Fibroblast of lung (primary cell): ENCODE measurements at regions not wholly inside any gene's neighbourhood (a gene's known extent, or its start where the extent isn't known, plus 50 kb on each side); places are given as distances from the start of the nearest gene placed in this dataset.

Experiments used
- DNase-seq, 2 donors: peaks; one replicate each; pipeline versions ENCODE4 v3.0.0 to v3.0.0-alpha.2; 2010; ENCODE audit warnings: low read depth in 2 of 2
- H2AFZ ChIP-seq: 2 replicates; pipeline ENCODE4 v1.5.1; 2012; ENCODE audit warnings: low read length, control low read depth, inconsistent platforms
- H3K27ac ChIP-seq: 2 replicates; pipeline ENCODE4 v1.5.1; 2011; ENCODE audit warnings: low read length, control low read depth; ENCODE audit not compliant: insufficient read depth
- H3K27me3 ChIP-seq: 2 replicates; pipeline ENCODE4 v1.5.1; 2011; ENCODE audit warnings: mild to moderate bottlenecking, low read length; ENCODE audit not compliant: control insufficient read depth, insufficient read depth
- H3K36me3 ChIP-seq: 2 replicates; pipeline ENCODE4 v1.5.1; 2011; ENCODE audit warnings: low read length; ENCODE audit not compliant: control insufficient read depth, insufficient read depth
- H3K4me1 ChIP-seq: 2 replicates; pipeline ENCODE4 v1.5.1; 2011; ENCODE audit warnings: low read length; ENCODE audit not compliant: control insufficient read depth, insufficient read depth; ENCODE audit errors: extremely low read depth
- H3K4me2 ChIP-seq: 2 replicates; pipeline ENCODE4 v1.5.1; 2011; ENCODE audit warnings: low read length, control low read depth; ENCODE audit not compliant: insufficient read depth; ENCODE audit errors: extremely low read depth
- H3K4me3 ChIP-seq, 4 experiments: fragments of 200-600 bp in 1 of 4; sonication (generic) in 1 of 4; replicated peaks in 1 of 4; 2 replicates each; pipeline ENCODE4 v1.5.1; 2011 to 2016; ENCODE audit warnings: low read length in 4 of 4, low read depth in 3 of 4, mild to moderate bottlenecking in 3 of 4, control low read depth in 2 of 4, inconsistent platforms in 1 of 4, mixed read lengths in 1 of 4; ENCODE audit not compliant: insufficient read depth in 1 of 4; ENCODE audit errors: control extremely low read depth in 1 of 4
- H3K79me2 ChIP-seq: 2 replicates; pipeline ENCODE4 v1.5.1; 2012; ENCODE audit warnings: mild to moderate bottlenecking, low read length, inconsistent platforms; ENCODE audit not compliant: control insufficient read depth, insufficient read depth
- H3K9ac ChIP-seq: 2 replicates; pipeline ENCODE4 v1.5.1; 2011; ENCODE audit warnings: mild to moderate bottlenecking, low read length, control low read depth; ENCODE audit not compliant: insufficient read depth
- H3K9me3 ChIP-seq: 2 replicates; pipeline ENCODE4 v1.5.1; 2012; ENCODE audit warnings: low read depth, low read length; ENCODE audit not compliant: control insufficient read depth, insufficient read depth
- H4K20me1 ChIP-seq: 2 replicates; pipeline ENCODE4 v1.5.1; 2011; ENCODE audit warnings: low read length; ENCODE audit not compliant: control insufficient read depth, insufficient read depth; ENCODE audit errors: extremely low read depth
- CTCF ChIP-seq, 2 donors: IDR thresholded peaks in 1 of 2; conservative IDR thresholded peaks in 1 of 2; 1 replicate in 1 of 2; 2 replicates in 1 of 2; pipeline ENCODE4 v1.5.1; 2011 to 2012; ENCODE audit warnings: low read length in 2 of 2, control low read depth in 1 of 2, inconsistent platforms in 1 of 2, low read depth in 1 of 2, mild to moderate bottlenecking in 1 of 2
- EZH2 ChIP-seq: IDR thresholded peaks from 2 replicates; pipeline ENCODE4 v1.5.1; 2012; ENCODE audit warnings: low read length, control low read depth, mild to moderate bottlenecking; ENCODE audit errors: missing control alignments

- DNase-seq = no peak
- H3K4me1 ChIP-seq = no peaks in the 10 kb centered on the region
- no peak overlapping the region for H3K4me2 ChIP-seq
- no peak for TF ChIP-seq EZH2
- TF ChIP-seq CTCF (conservative IDR thresholded peaks at IDR 0.05 in 1 of 2, IDR thresholded peaks at IDR 0.05 in 1 of 2; ENCODE audit: low read depth in 1 of 2, low read length in 2 of 2) = no peak
- no peak overlapping the region for H2AFZ ChIP-seq
- H3K36me3 ChIP-seq = no peaks in the 10 kb centered on the region
- H3K27me3 ChIP-seq = no peaks in the 10 kb centered on the region
- H3K79me2 ChIP-seq = no peaks in the 10 kb centered on the region
- H3K9me3 ChIP-seq = no peaks in the 10 kb centered on the region
- H3K27ac ChIP-seq = no peak overlapping the region
- no peaks in the 10 kb centered on the region for H4K20me1 ChIP-seq
- H3K9ac ChIP-seq = no peak overlapping the region
- H3K4me3 ChIP-seq = no peak overlapping the region
Measured at GRCh38 chr4:96036781-96037180, 196.9 kb downstream of the PDHA2 start.

GRCh38 chr4:96037705-96038104 lies 197.8 kb downstream of the PDHA2 start:
- Histone ChIP-seq H3K4me2 (no peak overlapping the region), H3K36me3 (no peaks in the 10 kb centered on the region), H4K20me1 (no peaks in the 10 kb centered on the region), H3K4me3 (no peak overlapping the region), H3K27me3 (no peaks in the 10 kb centered on the region), H3K79me2 (no peaks in the 10 kb centered on the region), H2AFZ (no peak overlapping the region), H3K27ac (no peak overlapping the region), H3K9me3 (no peaks in the 10 kb centered on the region), H3K9ac (no peak overlapping the region), H3K4me1 (no peaks in the 10 kb centered on the region)
- TF ChIP-seq CTCF (conservative IDR thresholded peaks at IDR 0.05 in 1 of 2, IDR thresholded peaks at IDR 0.05 in 1 of 2; ENCODE audit: low read depth in 1 of 2, low read length in 2 of 2) = no peak
- TF ChIP-seq EZH2 = no peak
- DNase-seq = no peak

GRCh38 chr4:96039217-96039616 lies 199.3 kb downstream of the PDHA2 start:
- H4K20me1 ChIP-seq = no peaks in the 10 kb centered on the region
- H3K4me1 ChIP-seq = no peaks in the 10 kb centered on the region
- TF ChIP-seq EZH2 = no peak
- no peak for TF ChIP-seq CTCF (conservative IDR thresholded peaks at IDR 0.05 in 1 of 2, IDR thresholded peaks at IDR 0.05 in 1 of 2; ENCODE audit: low read depth in 1 of 2, low read length in 2 of 2)

More at GRCh38 chr4:96039217-96039616, 199.3 kb downstream of the PDHA2 start:
- H3K9ac ChIP-seq = no peak overlapping the region
- H3K9me3 ChIP-seq = no peaks in the 10 kb centered on the region
- no peaks in the 10 kb centered on the region for H3K27me3 ChIP-seq
- no peak for DNase-seq
- H3K4me3 ChIP-seq = no peak overlapping the region
- H3K4me2 ChIP-seq = no peak overlapping the region
- H3K79me2 ChIP-seq = no peaks in the 10 kb centered on the region
- H3K36me3 ChIP-seq = no peaks in the 10 kb centered on the region
- no peak overlapping the region for H2AFZ ChIP-seq
- H3K27ac ChIP-seq = no peak overlapping the region
